Activated CD8-positive, alpha-beta T cell treated with anti-CD3 and anti-CD28 coated beads for 36 hours (primary cell): ENCODE measurements at regions not wholly inside any gene's neighbourhood (a gene's known extent, or its start where the extent isn't known, plus 50 kb on each side); places are given as distances from the start of the nearest gene placed in this dataset.

Experiments
- ATAC-seq: fragments of 200-7000 bp; cut with Tn5 transposase; one replicate; pipeline ENCODE4 v1.10.0; 2021; ENCODE audit warnings: mild to moderate bottlenecking, moderate library complexity
- CTCF ChIA-PET: fragments of 350-600 bp; sonication (Branson Sonifier 250); formaldehyde crosslinking; loops from one replicate; lab custom pipeline; 2021; ENCODE audit warnings: antibody characterized with exemption; lab: Charles Lee
- POLR2A ChIA-PET: fragments of 350-600 bp; sonication (Branson Sonifier 250); formaldehyde crosslinking; loops from one replicate; lab custom pipeline; 2021; ENCODE audit warnings: antibody characterized with exemption; lab: Charles Lee
- DNase-seq: peaks from one replicate; pipeline ENCODE4 v3.0.0-alpha.2; 2020
- H3K27ac Mint-ChIP-seq: one replicate; pipeline ENCODE4 v1.8.0; 2021; ENCODE audit warnings: mild to moderate bottlenecking, mixed read lengths
- H3K27me3 Mint-ChIP-seq: one replicate; pipeline ENCODE4 v1.8.0; 2021; ENCODE audit warnings: mixed read lengths
- H3K36me3 Mint-ChIP-seq: one replicate; pipeline ENCODE4 v1.8.0; 2021; ENCODE audit warnings: low read depth, mixed read lengths
- H3K4me1 Mint-ChIP-seq: one replicate; pipeline ENCODE4 v1.8.0; 2021; ENCODE audit warnings: low read depth, mixed read lengths
- H3K4me3 Mint-ChIP-seq: one replicate; pipeline ENCODE4 v1.8.0; 2021; ENCODE audit warnings: mild to moderate bottlenecking, moderate library complexity, mixed read lengths
- H3K9me3 Mint-ChIP-seq: one replicate; pipeline ENCODE4 v1.8.0; 2021; ENCODE audit warnings: mixed read lengths
- CTCF ChIP-seq: fragments of 200-600 bp; IDR thresholded peaks from one replicate; pipeline ENCODE4 v1.8.0; 2022; ENCODE audit warnings: antibody characterized with exemption, mild to moderate bottlenecking
- intact Hi-C: fragments of 100-400 bp; cut with micrococcal nuclease; formaldehyde crosslinking; loops from one replicate; pipeline ENCODE4 v1.10.0; 2022

GRCh38 chr9:81388831-81389230 is 300.5 kb downstream of the TLE1 start:
- TF ChIP-seq CTCF = no peak
- Mint-ChIP-seq H3K9me3 (no peaks in the 10 kb centered on the region), H3K27me3 (no peaks in the 10 kb centered on the region), H3K27ac (no peak overlapping the region), H3K36me3 (no peaks in the 10 kb centered on the region), H3K4me3 (no peak overlapping the region), H3K4me1 (no peaks in the 10 kb centered on the region)
- POLR2A ChIA-PET = no interaction called here
- DNase-seq (no peak), ATAC-seq (no peak)
- intact Hi-C loops = no loop called here
- CTCF ChIA-PET = no interaction called here

GRCh38 chr9:81387360-81388106 is 301.8 kb downstream of the TLE1 start:
- no peak for ATAC-seq

GRCh38 chr9:81384911-81385310 is 304.4 kb downstream of the TLE1 start:
- no peak overlapping the region for H3K27ac Mint-ChIP-seq
- ChIA-PET CTCF (no interaction called here), POLR2A (no interaction called here)
- H3K9me3 Mint-ChIP-seq = no peaks in the 10 kb centered on the region
- TF ChIP-seq CTCF = no peak
- H3K27me3 Mint-ChIP-seq = no peaks in the 10 kb centered on the region
- ATAC-seq (no peak), DNase-seq (no peak)
- intact Hi-C loops = no loop called here
- H3K4me3 Mint-ChIP-seq = no peak overlapping the region
- no peaks in the 10 kb centered on the region for H3K36me3 Mint-ChIP-seq
- H3K4me1 Mint-ChIP-seq = no peaks in the 10 kb centered on the region

More at GRCh38 chr9:81387360-81388106, 301.8 kb downstream of the TLE1 start:
- Mint-ChIP-seq H3K9me3 (no peaks in the 10 kb centered on the region), H3K4me3 (no peak overlapping the region), H3K27ac (no peak overlapping the region), H3K36me3 (no peaks in the 10 kb centered on the region), H3K4me1 (no peaks in the 10 kb centered on the region), H3K27me3 (no peaks in the 10 kb centered on the region)
- ChIA-PET CTCF (no interaction called here), POLR2A (no interaction called here)
- no peak for DNase-seq
- TF ChIP-seq CTCF = no peak
- intact Hi-C loops = no loop called here

- H3K27me3 Mint-ChIP-seq = no peaks in the 10 kb centered on the region
- intact Hi-C loops = no loop called here
- no peak for DNase-seq
- no peak for ATAC-seq
- CTCF ChIA-PET = no interaction called here
- no peaks in the 10 kb centered on the region for H3K9me3 Mint-ChIP-seq
- POLR2A ChIA-PET = no interaction called here
- H3K4me3 Mint-ChIP-seq = no peak overlapping the region
- no peak overlapping the region for H3K27ac Mint-ChIP-seq
- no peaks in the 10 kb centered on the region for H3K36me3 Mint-ChIP-seq
- TF ChIP-seq CTCF = no peak
- H3K4me1 Mint-ChIP-seq = no peaks in the 10 kb centered on the region
Measured at GRCh38 chr9:81382281-81382680, 307.1 kb downstream of the TLE1 start.

- Mint-ChIP-seq H3K9me3 (no peaks in the 10 kb centered on the region), H3K4me1 (no peaks in the 10 kb centered on the region), H3K36me3 (no peaks in the 10 kb centered on the region), H3K27ac (no peak overlapping the region), H3K4me3 (no peak overlapping the region), H3K27me3 (no peaks in the 10 kb centered on the region)
- no peak for TF ChIP-seq CTCF
- no peak for ATAC-seq
- POLR2A ChIA-PET = no interaction called here
- CTCF ChIA-PET = no interaction called here
- DNase-seq = no peak
- intact Hi-C loops = no loop called here
Measured at GRCh38 chr9:81381694-81382093, 307.7 kb downstream of the TLE1 start.
